H9 (cell line): ENCODE measurements at regions not wholly inside any gene's neighbourhood (a gene's known extent, or its start where the extent isn't known, plus 50 kb on each side); places are given as distances from the start of the nearest gene placed in this dataset.

ENCODE experiments used
- DNase-seq: peaks from one replicate; pipeline ENCODE4 v3.0.0-alpha.2; 2017
- H2AFZ ChIP-seq: one replicate; pipeline ENCODE4 v1.6.1; 2013; ENCODE audit warnings: mild to moderate bottlenecking, low read length, control low read depth, moderate library complexity
- H2AK5ac ChIP-seq: 2 replicates; pipeline ENCODE4 v1.6.1; 2013; ENCODE audit warnings: low read length, control low read depth, mixed read lengths; ENCODE audit not compliant: insufficient read length
- H2BK120ac ChIP-seq: one replicate; pipeline ENCODE4 v1.6.1; 2013; ENCODE audit warnings: low read depth, mild to moderate bottlenecking, low read length, control low read depth, inconsistent platforms; ENCODE audit not compliant: poor library complexity, severe bottlenecking
- H2BK12ac ChIP-seq: 2 replicates; pipeline ENCODE4 v1.6.1; 2013; ENCODE audit warnings: low read length, control low read depth, mixed read lengths, low read depth; ENCODE audit not compliant: insufficient read length
- H2BK15ac ChIP-seq: 2 replicates; pipeline ENCODE4 v1.6.1; 2013; ENCODE audit warnings: low read depth, low read length, control low read depth
- H2BK20ac ChIP-seq: one replicate; pipeline ENCODE4 v1.6.1; 2013; ENCODE audit warnings: low read depth, mild to moderate bottlenecking, low read length, control low read depth, inconsistent platforms; ENCODE audit not compliant: poor library complexity, severe bottlenecking
- H2BK5ac ChIP-seq: 2 replicates; pipeline ENCODE4 v1.6.1; 2013; ENCODE audit warnings: low read length, control low read depth, mixed read lengths; ENCODE audit not compliant: insufficient read length
- H3K14ac ChIP-seq: 2 replicates; pipeline ENCODE4 v1.6.1; 2013; ENCODE audit warnings: low read length, control low read depth; ENCODE audit not compliant: insufficient read depth
- H3K18ac ChIP-seq: 2 replicates; pipeline ENCODE4 v1.6.1; 2013; ENCODE audit warnings: low read depth, mild to moderate bottlenecking, mixed read lengths, low read length, control low read depth; ENCODE audit not compliant: insufficient read length
- H3K23ac ChIP-seq: 2 replicates; pipeline ENCODE4 v1.6.1; 2013; ENCODE audit warnings: low read length, control low read depth, mixed read lengths, low read depth; ENCODE audit not compliant: insufficient read length
- H3K23me2 ChIP-seq: 2 replicates; pipeline ENCODE4 v1.6.1; 2013; ENCODE audit warnings: low read depth, mild to moderate bottlenecking, mixed read lengths, low read length, control low read depth; ENCODE audit not compliant: insufficient read length, poor library complexity, severe bottlenecking
- H3K27ac ChIP-seq: 2 replicates; pipeline ENCODE4 v1.5.1; 2013; ENCODE audit warnings: low read length, control low read depth, mixed read lengths, low read depth; ENCODE audit not compliant: insufficient read length
- H3K27me3 ChIP-seq: 2 replicates; pipeline ENCODE4 v1.6.1; 2013; ENCODE audit warnings: low read length, control low read depth, inconsistent platforms; ENCODE audit not compliant: insufficient read depth
- H3K4ac ChIP-seq: 2 replicates; pipeline ENCODE4 v1.6.1; 2013; ENCODE audit warnings: low read depth, mild to moderate bottlenecking, control low read depth, inconsistent platforms, low read length, moderate library complexity
- H3K4me1 ChIP-seq: 2 replicates; pipeline ENCODE4 v1.6.1; 2013; ENCODE audit warnings: low read length, control low read depth, inconsistent platforms; ENCODE audit not compliant: insufficient read depth
- H3K4me2 ChIP-seq: 2 replicates; pipeline ENCODE4 v1.6.1; 2013; ENCODE audit warnings: low read length, control low read depth, mixed read lengths; ENCODE audit not compliant: insufficient read length, insufficient read depth
- H3K56ac ChIP-seq: 2 replicates; pipeline ENCODE4 v1.6.1; 2013; ENCODE audit warnings: low read depth, mild to moderate bottlenecking, mixed read lengths, low read length, control low read depth; ENCODE audit not compliant: insufficient read length
- H3K79me1 ChIP-seq: 2 replicates; pipeline ENCODE4 v1.6.1; 2013; ENCODE audit warnings: low read depth, mild to moderate bottlenecking, moderate library complexity, low read length, control low read depth, inconsistent platforms; ENCODE audit not compliant: insufficient read depth, poor library complexity, severe bottlenecking
- H3K79me2 ChIP-seq: 2 replicates; pipeline ENCODE4 v1.6.1; 2013; ENCODE audit warnings: low read length, control low read depth, inconsistent platforms; ENCODE audit not compliant: insufficient read depth
- H3K9ac ChIP-seq: 2 replicates; pipeline ENCODE4 v1.6.1; 2013; ENCODE audit warnings: low read length, control low read depth, mixed read lengths; ENCODE audit not compliant: insufficient read length; ENCODE audit errors: extremely low read depth
- H3K9me3 ChIP-seq: one replicate; pipeline ENCODE4 v1.6.1; 2013; ENCODE audit warnings: low read depth, low read length, inconsistent platforms; ENCODE audit not compliant: control insufficient read depth
- H3T11ph ChIP-seq: one replicate; pipeline ENCODE4 v1.6.1; 2013; ENCODE audit warnings: mild to moderate bottlenecking, low read length, control low read depth, inconsistent platforms
- H4K20me1 ChIP-seq: one replicate; pipeline ENCODE4 v1.6.1; 2013; ENCODE audit not compliant: control insufficient read depth, insufficient read length, insufficient read depth
- H4K5ac ChIP-seq: 2 replicates; pipeline ENCODE4 v1.6.1; 2013; ENCODE audit warnings: low read depth, mild to moderate bottlenecking, mixed read lengths, low read length, control low read depth; ENCODE audit not compliant: insufficient read length
- H4K8ac ChIP-seq: replicated peaks from 2 replicates; pipeline ENCODE4 v1.6.1; 2013; ENCODE audit warnings: low read length, control low read depth, mixed read lengths, low read depth; ENCODE audit not compliant: insufficient read length
- H4K91ac ChIP-seq: 2 replicates; pipeline ENCODE4 v1.6.1; 2013; ENCODE audit warnings: low read depth, mild to moderate bottlenecking, moderate library complexity, mixed read lengths, low read length, control low read depth; ENCODE audit not compliant: insufficient read length
- H3K27ac Mint-ChIP-seq, 3 experiments: 2 replicates in 2 of 3; 3 replicates in 1 of 3; pipeline ENCODE4 v1.8.0; 2020 to 2021; ENCODE audit warnings: mixed read lengths in 3 of 3, mild to moderate bottlenecking in 1 of 3, moderate library complexity in 1 of 3
- H3K27me3 Mint-ChIP-seq: 2 replicates; pipeline ENCODE4 v1.8.0; 2021; ENCODE audit warnings: low read depth, mild to moderate bottlenecking, moderate library complexity, mixed read lengths
- H3K36me3 Mint-ChIP-seq, 3 experiments: 2 replicates in 2 of 3; 3 replicates in 1 of 3; pipeline ENCODE4 v1.8.0; 2020 to 2021; ENCODE audit warnings: low read depth in 3 of 3, mixed read lengths in 3 of 3; ENCODE audit not compliant: insufficient read depth in 1 of 3
- H3K4me1 Mint-ChIP-seq, 2 experiments: 2 replicates each; pipeline ENCODE4 v1.8.0; 2020; ENCODE audit warnings: mixed read lengths in 2 of 2
- H3K4me3 Mint-ChIP-seq, 2 experiments: 2 replicates in 1 of 2; 3 replicates in 1 of 2; pipeline ENCODE4 v1.8.0; 2020 to 2021; ENCODE audit warnings: mild to moderate bottlenecking in 2 of 2, mixed read lengths in 2 of 2, moderate library complexity in 1 of 2
- H3K9me3 Mint-ChIP-seq, 2 experiments: 2 replicates in 1 of 2; 3 replicates in 1 of 2; pipeline ENCODE4 v1.8.0; 2020; ENCODE audit warnings: mild to moderate bottlenecking in 2 of 2, mixed read lengths in 2 of 2, moderate library complexity in 1 of 2
- CTCF ChIP-seq: fragments of 200-600 bp; sonication (generic); conservative IDR thresholded peaks from 3 replicates; pipeline ENCODE4 v1.8.0; 2021; ENCODE audit warnings: antibody characterized with exemption, mild to moderate bottlenecking
- WGBS: extraction: QIAGEN DNeasy Blood & Tissue Kit; methylation state at CpG from one replicate; pipeline ENCODE4 v1.1.7; 2013; ENCODE audit warnings: missing lambda C conversion rate, low lambda C conversion rate, mixed read lengths; ENCODE audit not compliant: insufficient read length; ENCODE audit errors: extremely low coverage; 5-methylcytosine and 5-hydroxymethylcytosine counted together

DNA sequence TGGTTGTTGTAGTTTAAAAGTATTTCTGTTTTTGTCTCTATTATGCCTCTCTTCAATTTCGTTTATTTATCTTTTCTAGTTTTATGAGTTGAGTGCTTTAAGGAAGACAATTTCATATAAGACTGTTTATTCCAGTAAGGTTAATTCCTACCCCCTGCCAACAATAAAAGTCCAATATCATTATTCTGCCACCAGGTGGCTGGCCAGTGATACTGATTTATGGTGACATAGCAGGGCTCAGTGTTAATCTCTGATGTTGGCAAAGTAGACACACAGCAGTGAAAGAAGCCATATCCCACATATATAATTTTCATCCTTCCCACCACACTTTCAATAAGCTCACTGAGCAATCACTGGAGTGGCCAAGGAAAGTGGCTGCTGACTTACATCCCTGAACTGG is 69.0 kb upstream of the BMP4 start:
- no peak overlapping the region for H2AFZ ChIP-seq
- peaks cover 0 to 12% (median 2%) of the 10 kb centered on the region in 3 experiments; a peak in 5 of 7 replicates for H3K36me3 Mint-ChIP-seq
- no peak overlapping the region for H3K23ac ChIP-seq
- no peaks in the 10 kb centered on the region for H3K23me2 ChIP-seq
- peak overlapping the region; percentile 82 for H3K56ac ChIP-seq
- no peak overlapping the region for H3T11ph ChIP-seq
- H3K9ac ChIP-seq = no peak overlapping the region
- H4K5ac ChIP-seq = no peak overlapping the region
- TF ChIP-seq CTCF = peak; percentile 52; the same call in 2 of the 3 replicates
- no CpG with 5 or more reads among the region's 1 CpG for WGBS
- no peak overlapping the region for H3K4ac ChIP-seq
- no peaks in the 10 kb centered on the region for H3K79me2 ChIP-seq
- H3K18ac ChIP-seq = no peak overlapping the region
- H3K27ac ChIP-seq = no peak overlapping the region
- H4K8ac ChIP-seq = no peak overlapping the region
- no peak overlapping the region for H2BK15ac ChIP-seq
- no peak overlapping the region for H3K27ac Mint-ChIP-seq
- H3K9me3 Mint-ChIP-seq = peaks cover 15% of the 10 kb centered on the region in 2 experiments; a peak in 4 of 5 replicates
- H3K4me2 ChIP-seq = no peak overlapping the region
- no peak overlapping the region for H2BK5ac ChIP-seq
- no peaks in the 10 kb centered on the region for H4K20me1 ChIP-seq
- no peaks in the 10 kb centered on the region for H3K79me1 ChIP-seq
- no peaks in the 10 kb centered on the region for H3K9me3 ChIP-seq
- H3K27me3 Mint-ChIP-seq = no peaks in the 10 kb centered on the region
- H3K27me3 ChIP-seq = no peaks in the 10 kb centered on the region
- no peak overlapping the region for H2BK120ac ChIP-seq
- no peak overlapping the region for H2AK5ac ChIP-seq
- H2BK20ac ChIP-seq = no peak overlapping the region
- no peak overlapping the region for H3K4me3 Mint-ChIP-seq
- peaks cover 0 to 2% of the 10 kb centered on the region in 2 experiments; a peak in 1 of 4 replicates for H3K4me1 Mint-ChIP-seq
- no peak overlapping the region for H4K91ac ChIP-seq
- no peak overlapping the region for H3K14ac ChIP-seq
- DNase-seq = no peak
- no peaks in the 10 kb centered on the region for H3K4me1 ChIP-seq
- H2BK12ac ChIP-seq = no peak overlapping the region
